GM12892 (cell line): ENCODE measurements at regions not wholly inside any gene's neighbourhood (a gene's known extent, or its start where the extent isn't known, plus 50 kb on each side); places are given as distances from the start of the nearest gene placed in this dataset.

Source experiments
- POLR2A ChIP-seq: IDR thresholded peaks from 2 replicates; pipeline ENCODE4 v1.6.1; 2011; ENCODE audit warnings: low read depth, low read length, control low read depth
- POLR2AphosphoS5 ChIP-seq: IDR thresholded peaks from 2 replicates; pipeline ENCODE4 v1.6.1; 2011; ENCODE audit warnings: low read depth, low read length, control low read depth

GRCh38 chr15:38622304-38622703 is 57.7 kb upstream of the RASGRP1 start:
- no peak for TF ChIP-seq POLR2AphosphoS5
- TF ChIP-seq POLR2A, result no peak
